Loucy (cell line): ENCODE measurements at regions not wholly inside any gene's neighbourhood (a gene's known extent, or its start where the extent isn't known, plus 50 kb on each side); places are given as distances from the start of the nearest gene placed in this dataset.

Source experiments
- CTCF ChIP-seq: fragments of 200-600 bp; sonication (generic); conservative IDR thresholded peaks from 2 replicates; pipeline ENCODE4 v1.5.1; 2014; ENCODE audit warnings: mild to moderate bottlenecking, antibody characterized with exemption, low read length
- EZH2phosphoT487 ChIP-seq: fragments of 200-600 bp; IDR thresholded peaks from 2 replicates; pipeline ENCODE4 v1.6.1; 2018; ENCODE audit warnings: antibody characterized with exemption, mild to moderate bottlenecking, moderate library complexity, borderline replicate concordance

- TF ChIP-seq CTCF, result no peak
- no peak for TF ChIP-seq EZH2phosphoT487
Observed at GRCh38 chr1:88538222-88538899, 145.7 kb upstream of the PKN2 start.
